ENCODE measurements at regions not wholly inside any gene's neighbourhood (a gene's known extent, or its start where the extent isn't known, plus 50 kb on each side); places are given as distances from the start of the nearest gene placed in this dataset.

DNA sequence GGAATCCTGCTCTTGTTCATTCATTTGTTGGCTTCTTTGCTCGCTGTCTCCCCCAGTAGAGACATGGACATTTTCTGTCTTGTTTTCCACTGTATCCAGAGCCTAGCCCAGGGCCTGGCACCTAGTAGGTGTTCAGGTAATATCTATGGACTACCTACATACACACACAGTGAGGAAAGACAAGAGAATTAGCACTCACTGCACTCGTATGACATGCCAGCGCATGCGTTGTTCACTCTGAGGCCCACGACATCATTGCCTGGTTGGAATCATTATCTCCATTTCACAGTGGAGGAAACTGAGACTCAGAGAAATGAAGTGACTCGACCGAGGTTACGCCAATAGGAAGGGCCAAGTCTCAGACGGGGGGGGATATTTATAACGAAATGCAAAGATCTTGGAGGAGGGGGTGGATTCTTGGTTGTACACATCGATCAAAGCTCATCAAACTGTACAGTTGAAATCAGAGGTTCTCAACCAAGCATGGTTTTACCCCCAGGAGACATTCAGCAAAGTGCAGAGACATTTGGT lies 140.1 kb upstream of the PTPN1 start:
- no peak for TF ChIP-seq SUZ12 (IDR thresholded peaks at IDR 0.05; ENCODE audit: extremely low read depth, insufficient read depth, insufficient read length)
- no peak for TF ChIP-seq YY1 (IDR thresholded peaks at IDR 0.05; ENCODE audit: insufficient read depth, insufficient read length)

Measured in NT2/D1 (cell line).